Activated CD4-positive, alpha-beta T cell treated with anti-CD3 and anti-CD28 coated beads for 24 hours (primary cell): ENCODE measurements at regions not wholly inside any gene's neighbourhood (a gene's known extent, or its start where the extent isn't known, plus 50 kb on each side); places are given as distances from the start of the nearest gene placed in this dataset.
"Not testable (repeated sequence)": the region's sequence is repeated elsewhere in the genome, so short reads cannot be mapped to it uniquely, and the experiment has no call there.

Experiments
- DNase-seq, 2 donors: peaks; one replicate each; pipeline ENCODE4 v3.0.0-alpha.2; 2020; ENCODE audit warnings: low read depth in 2 of 2

GRCh38 chr6:54559136-54559535 is 250.9 kb downstream of the TINAG start:
- no peak for DNase-seq

GRCh38 chr6:54564188-54564587 is 255.9 kb downstream of the TINAG start:
- DNase-seq: not testable (repeated sequence)

GRCh38 chr6:54574671-54575070 is 266.4 kb downstream of the TINAG start:
- DNase-seq: no peak

DNA sequence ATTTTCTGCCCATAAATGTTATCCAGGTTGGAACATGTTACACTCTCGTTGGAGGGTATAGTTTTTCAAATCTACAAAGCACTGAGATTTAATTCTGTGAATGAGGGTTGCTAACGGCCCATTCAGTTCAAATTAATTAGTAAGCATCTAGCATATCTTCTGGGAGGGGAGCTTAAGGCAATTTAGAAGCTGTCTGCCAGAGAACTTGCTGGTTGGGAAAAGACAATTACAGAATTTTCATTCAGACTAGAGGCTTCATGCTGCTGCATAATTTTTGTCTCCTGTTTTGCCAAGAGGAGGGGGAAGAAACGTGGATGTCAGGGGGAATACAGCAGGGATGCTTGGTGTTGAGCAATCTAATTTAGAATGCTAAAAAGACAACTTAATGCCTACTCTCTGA is 268.3 kb upstream of the FAM83B start:
- no peak for DNase-seq

DNA sequence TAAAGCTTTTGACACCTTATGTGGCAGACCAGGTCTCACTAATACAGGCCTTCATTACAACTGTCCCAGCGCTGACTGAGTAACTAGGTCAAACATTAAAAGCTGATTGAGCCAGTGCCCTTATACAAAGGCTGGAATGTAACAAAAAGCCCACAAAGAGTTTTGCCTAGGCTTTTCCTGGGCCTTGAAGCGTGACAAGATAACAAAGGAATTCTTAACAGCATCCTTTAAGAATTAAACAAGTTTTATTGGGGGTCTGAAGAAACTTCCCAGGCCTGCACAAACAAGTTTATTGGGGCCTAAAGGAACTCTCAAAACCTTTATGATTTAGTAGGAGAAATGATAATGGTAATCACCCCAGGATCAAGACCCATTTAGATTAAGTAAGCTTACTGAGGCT is 267.6 kb upstream of the FAM83B start:
- DNase-seq: no peak

- DNase-seq: no peak
These were observed 260.3 kb upstream of the FAM83B start for GRCh38 chr6:54586251-54586650.

GRCh38 chr6:54587277-54587676 is 259.3 kb upstream of the FAM83B start:
- DNase-seq: no peak

DNA sequence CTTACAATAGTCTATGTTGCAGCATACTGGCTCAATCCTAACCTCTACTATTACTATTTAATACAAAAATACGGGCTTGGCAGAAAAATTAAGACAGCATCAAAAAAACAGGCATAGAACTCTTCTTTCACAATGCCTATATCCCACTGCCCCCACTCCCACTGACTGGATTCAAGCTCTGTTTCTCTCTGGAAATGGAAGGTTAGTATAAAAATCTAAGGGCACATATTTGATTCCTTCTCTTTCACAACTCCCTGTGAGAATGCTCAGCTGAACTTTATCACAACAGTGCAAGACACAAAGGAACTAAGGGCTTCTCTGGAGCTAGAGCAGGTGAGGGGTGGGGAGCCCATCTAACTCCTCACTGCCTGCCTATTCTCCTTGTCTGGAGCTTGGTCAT is 258.4 kb upstream of the FAM83B start:
- DNase-seq: no peak

DNA sequence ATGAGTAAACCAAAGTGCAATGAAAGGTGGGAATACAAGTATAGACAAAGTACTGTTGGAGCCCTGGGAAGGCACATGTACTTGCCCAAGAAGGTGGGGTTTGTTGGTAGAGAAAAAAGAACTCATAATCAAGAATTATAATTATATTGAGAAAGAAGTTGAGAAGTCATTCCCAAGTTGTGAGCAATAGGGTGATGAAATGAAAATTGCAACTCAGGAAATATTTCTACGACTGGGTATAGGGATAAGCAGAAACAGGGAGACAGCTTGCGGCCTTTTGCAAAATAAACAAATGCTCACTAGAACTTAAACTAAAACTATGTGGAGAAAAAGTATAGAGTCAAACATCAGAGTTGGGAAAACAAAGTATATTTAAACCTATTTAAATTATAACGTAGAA is 250.7 kb upstream of the FAM83B start:
- DNase-seq: no peak

DNA sequence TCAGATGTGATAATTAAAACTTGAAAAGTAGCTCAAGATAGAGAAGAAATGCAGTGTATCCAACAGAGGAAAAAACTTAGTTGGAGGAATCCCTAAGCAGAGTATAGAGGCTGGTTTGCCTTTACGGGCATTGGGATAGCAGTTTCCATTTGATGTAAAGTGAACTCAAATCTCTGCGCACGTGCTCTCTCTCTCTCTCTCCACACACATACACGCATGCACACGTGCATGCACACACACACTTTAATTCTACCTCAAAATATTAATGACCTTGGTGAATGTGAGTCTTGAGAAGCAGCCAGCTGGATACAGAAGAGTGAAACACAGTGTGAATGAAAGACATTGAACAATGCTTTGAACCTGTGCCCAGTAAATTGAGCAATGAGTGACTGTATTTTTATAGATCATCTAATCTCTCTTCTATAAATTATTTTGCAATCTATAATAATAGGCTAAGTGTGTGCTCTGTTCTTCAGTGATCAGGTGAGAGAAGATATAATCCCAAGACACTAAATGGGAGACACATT is 247.7 kb upstream of the FAM83B start:
- DNase-seq: no peak

DNA sequence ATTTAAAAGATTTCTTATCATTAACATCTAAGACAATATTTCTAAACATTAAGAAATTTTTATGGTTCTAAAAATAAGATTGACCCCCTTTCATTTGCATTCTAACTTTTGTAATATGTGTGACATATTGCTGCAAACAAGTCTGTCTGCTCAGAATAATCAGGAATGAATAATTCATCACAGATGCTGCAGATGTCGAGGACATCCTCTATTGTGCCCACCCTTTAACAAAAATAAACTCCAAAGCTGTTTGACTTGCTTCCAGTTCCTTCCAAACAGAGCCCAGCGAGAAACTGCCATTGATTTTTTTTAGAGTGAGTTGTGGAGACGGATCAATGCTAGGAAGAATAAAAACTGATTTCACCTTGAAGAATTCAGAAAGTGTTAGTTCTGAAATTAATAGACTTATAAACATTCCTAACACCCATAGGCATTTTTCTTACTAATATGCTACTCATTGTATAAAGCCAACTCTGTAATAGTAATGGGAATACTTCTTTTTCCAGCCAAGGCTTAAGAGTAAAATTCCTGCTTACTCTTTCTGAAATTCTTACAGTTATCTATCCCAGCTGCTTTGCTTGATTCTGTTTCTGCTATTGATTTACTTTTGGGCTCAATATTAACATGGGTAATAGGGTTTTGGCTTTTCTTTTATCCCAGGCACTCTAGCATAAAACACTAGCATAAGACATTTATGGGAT is 244.8 kb upstream of the FAM83B start:
- DNase-seq: no peak

GRCh38 chr6:54602591-54602990 is 244.0 kb upstream of the FAM83B start:
- DNase-seq: no peak

GRCh38 chr6:54609981-54610380 is 236.6 kb upstream of the FAM83B start:
- DNase-seq: no peak

DNA sequence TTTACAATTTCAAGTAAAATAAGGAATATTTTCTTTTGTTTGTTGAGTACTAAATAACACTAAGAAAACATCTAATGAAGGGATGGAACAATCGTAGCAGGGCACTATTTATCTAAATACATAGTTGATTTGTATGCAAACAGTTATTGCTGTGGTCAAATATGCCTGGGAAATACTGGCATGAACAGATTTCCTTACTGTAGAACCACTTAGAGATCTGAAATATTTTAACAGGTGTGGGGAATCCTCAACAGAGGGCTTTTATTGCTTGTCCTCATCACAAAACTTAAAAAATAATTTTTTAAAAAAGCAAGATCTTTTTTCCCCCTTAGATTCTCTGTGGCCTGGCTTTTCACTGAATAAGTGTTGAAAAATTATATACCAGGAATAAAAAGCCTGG is 233.0 kb upstream of the FAM83B start:
- no peak for DNase-seq

- DNase-seq: no peak
These were observed 231.9 kb upstream of the FAM83B start for GRCh38 chr6:54614499-54615195.

- DNase-seq: no peak
These were observed 228.8 kb upstream of the FAM83B start for GRCh38 chr6:54617730-54618129.

DNA sequence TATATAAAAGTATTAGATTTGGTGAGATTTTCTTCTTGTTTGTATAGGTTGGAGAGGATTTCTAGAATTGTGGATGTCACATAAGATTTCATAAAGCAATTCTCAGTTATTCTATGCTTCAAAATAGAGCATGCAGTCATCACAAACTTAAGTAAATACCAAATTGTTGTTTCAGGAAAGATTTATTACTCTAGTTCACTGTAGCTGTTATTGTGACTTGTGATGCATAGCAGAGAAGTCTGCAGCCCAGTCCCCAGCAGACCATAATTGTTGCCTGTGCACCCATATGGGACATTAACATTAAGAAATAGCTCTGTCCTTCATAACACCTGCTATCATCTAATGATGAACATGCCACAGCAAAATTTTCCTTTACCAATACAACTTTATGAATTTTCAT is 228.0 kb upstream of the FAM83B start:
- no peak for DNase-seq

DNA sequence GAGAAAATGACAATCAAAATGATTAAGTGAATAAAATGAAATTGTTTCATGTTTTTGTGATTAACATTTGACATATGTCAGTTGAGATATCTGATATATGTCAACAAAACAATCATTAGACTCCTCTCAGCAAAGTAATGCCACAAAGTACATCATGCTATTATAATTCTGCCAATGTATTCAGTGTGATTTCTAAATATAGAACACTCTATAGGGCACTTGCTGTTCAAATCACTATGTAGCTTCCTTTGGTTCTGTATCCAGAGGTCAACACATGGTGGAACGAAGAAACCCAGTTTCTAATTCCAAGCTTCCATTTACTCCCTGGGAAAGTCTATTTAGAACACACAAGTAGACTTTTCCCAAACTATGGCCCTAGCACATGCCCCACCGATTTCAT is 227.5 kb upstream of the FAM83B start:
- no peak for DNase-seq

DNA sequence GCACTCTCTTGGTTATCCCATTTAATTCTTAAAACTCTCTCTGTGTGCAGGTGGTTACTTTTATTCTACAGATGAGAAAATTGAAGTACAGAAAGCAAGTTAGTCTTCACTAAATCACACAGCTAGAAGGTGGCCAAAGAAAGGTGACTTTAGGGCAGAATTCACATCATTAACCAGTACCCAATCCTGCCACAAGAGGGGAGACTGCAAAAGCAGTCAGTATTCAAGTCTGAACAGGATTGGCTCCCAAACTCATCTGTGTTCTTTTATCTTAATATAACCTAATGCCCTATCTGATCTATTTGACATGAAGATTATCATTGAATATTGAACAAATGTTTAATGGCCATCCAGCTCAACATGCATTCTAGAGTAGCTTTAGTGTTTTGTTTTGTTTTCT is 225.3 kb upstream of the FAM83B start:
- no peak for DNase-seq

DNA sequence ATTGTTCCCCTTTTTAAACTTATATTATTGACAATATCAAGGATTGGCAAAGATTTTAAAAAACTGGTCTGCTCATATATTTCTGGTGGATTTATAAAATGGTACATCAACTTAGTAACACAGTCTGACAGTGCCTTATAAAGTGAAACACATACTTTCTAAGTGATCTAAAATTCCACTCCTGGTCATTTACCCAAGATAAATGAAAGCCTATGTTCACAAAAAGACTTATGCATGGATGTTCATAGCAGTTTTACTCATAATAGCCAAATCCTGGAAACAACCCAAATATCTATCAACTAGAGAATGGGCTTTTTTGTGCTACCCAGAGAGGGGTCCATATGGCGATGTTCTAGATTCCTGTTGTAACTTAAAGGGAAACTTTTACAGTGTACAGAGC is 222.4 kb upstream of the FAM83B start:
- DNase-seq: no peak

GRCh38 chr6:54624779-54625178 is 221.8 kb upstream of the FAM83B start:
- DNase-seq: no peak

DNA sequence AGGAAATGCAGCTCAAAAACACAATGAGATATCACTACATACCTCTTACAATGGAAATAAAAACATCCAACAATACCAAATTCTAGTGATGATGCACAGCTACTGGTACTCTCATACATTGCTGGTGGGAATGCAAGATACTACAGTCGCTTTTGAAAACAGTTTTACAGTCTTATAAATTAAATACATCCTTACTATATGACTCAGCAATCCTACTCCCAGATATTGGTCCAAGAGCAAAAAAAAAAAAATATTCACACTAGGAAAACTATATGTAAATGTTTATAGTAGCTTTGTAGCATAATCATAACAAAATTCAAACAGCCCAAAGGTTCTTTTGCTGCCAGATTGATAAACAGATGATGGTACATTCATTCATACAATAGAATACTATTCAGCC is 217.4 kb upstream of the FAM83B start:
- DNase-seq: no peak

- DNase-seq: no peak
These were observed 213.5 kb upstream of the FAM83B start for GRCh38 chr6:54632984-54633565.
